ENCODE measurements at regions not wholly inside any gene's neighbourhood (a gene's known extent, or its start where the extent isn't known, plus 50 kb on each side); places are given as distances from the start of the nearest gene placed in this dataset.
A peak's percentile ranks its signal among the peaks of the same experiment; 100 is the strongest.

GRCh38 chr3:115217292-115217677 lies 70.2 kb upstream of the ZBTB20 start:
- H3K27ac ChIP-seq, result no peak overlapping the region

GRCh38 chr3:115217678-115218451 lies 70.8 kb upstream of the ZBTB20 start:
- intact Hi-C loops (cut with DNase I), result loop anchor here (10.0 kb wide), 1 partner anchor 477 kb away; no protein-coding TSS in a partner anchor
- Histone ChIP-seq H3K9me3 (no peaks in the 10 kb centered on the region), H3K4me1 (peaks cover 0 to 11% (median 4%) of the 10 kb centered on the region in 3 donors), H3K27ac (no peak overlapping the region), H3K36me3 (no peaks in the 10 kb centered on the region), H3K4me3 (no peak overlapping the region), H3K27me3 (no peaks in the 10 kb centered on the region)
- WGBS, 2 donors, result 15 to 24% methylated on average over 7 of the region's 7 CpGs
- TF ChIP-seq, protein P1, sequence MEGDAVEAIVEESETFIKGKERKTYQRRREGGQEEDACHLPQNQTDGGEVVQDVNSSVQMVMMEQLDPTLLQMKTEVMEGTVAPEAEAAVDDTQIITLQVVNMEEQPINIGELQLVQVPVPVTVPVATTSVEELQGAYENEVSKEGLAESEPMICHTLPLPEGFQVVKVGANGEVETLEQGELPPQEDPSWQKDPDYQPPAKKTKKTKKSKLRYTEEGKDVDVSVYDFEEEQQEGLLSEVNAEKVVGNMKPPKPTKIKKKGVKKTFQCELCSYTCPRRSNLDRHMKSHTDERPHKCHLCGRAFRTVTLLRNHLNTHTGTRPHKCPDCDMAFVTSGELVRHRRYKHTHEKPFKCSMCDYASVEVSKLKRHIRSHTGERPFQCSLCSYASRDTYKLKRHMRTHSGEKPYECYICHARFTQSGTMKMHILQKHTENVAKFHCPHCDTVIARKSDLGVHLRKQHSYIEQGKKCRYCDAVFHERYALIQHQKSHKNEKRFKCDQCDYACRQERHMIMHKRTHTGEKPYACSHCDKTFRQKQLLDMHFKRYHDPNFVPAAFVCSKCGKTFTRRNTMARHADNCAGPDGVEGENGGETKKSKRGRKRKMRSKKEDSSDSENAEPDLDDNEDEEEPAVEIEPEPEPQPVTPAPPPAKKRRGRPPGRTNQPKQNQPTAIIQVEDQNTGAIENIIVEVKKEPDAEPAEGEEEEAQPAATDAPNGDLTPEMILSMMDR (IDR thresholded peaks at IDR 0.05), result peak; percentile 11 to 68 (median 50)
- TF ChIP-seq POLR2A (IDR thresholded peaks at IDR 0.05), result no peak
- no peak for DNase-seq

More at GRCh38 chr3:115217292-115217677, 70.2 kb upstream of the ZBTB20 start:
- Histone ChIP-seq H3K9me3 (no peaks in the 10 kb centered on the region), H3K4me1 (peaks cover 0 to 11% (median 4%) of the 10 kb centered on the region in 3 donors), H3K36me3 (no peaks in the 10 kb centered on the region), H3K27me3 (no peaks in the 10 kb centered on the region), H3K4me3 (no peak overlapping the region)
- 15 to 16% methylated on average over 2 of the region's 2 CpGs for WGBS, 2 donors
- intact Hi-C loops (cut with DNase I), result loop anchor here (10.0 kb wide), 1 partner anchor 478 kb away; no protein-coding TSS in a partner anchor
- DNase-seq, result no peak
- TF ChIP-seq, protein P1 (IDR thresholded peaks at IDR 0.05), result no peak
- TF ChIP-seq POLR2A (IDR thresholded peaks at IDR 0.05), result no peak

- intact Hi-C loops (cut with DNase I), result loop anchor here (10.0 kb wide), 1 partner anchor 476 kb away; no protein-coding TSS in a partner anchor
- H3K36me3 ChIP-seq, result no peaks in the 10 kb centered on the region
- H3K4me3 ChIP-seq, result no peak overlapping the region
- no peak for DNase-seq
- H3K9me3 ChIP-seq, result no peaks in the 10 kb centered on the region
- TF ChIP-seq, protein P1 (IDR thresholded peaks at IDR 0.05), result no peak
- TF ChIP-seq POLR2A (IDR thresholded peaks at IDR 0.05), result no peak
- no peak overlapping the region for H3K27ac ChIP-seq
- peaks cover 0 to 11% (median 4%) of the 10 kb centered on the region in 3 donors for H3K4me1 ChIP-seq
- no peaks in the 10 kb centered on the region for H3K27me3 ChIP-seq
- 48 to 77% methylated on average over 1 of the region's 1 CpG for WGBS, 2 donors
These were observed 71.8 kb upstream of the ZBTB20 start for GRCh38 chr3:115218859-115219258.

DNA sequence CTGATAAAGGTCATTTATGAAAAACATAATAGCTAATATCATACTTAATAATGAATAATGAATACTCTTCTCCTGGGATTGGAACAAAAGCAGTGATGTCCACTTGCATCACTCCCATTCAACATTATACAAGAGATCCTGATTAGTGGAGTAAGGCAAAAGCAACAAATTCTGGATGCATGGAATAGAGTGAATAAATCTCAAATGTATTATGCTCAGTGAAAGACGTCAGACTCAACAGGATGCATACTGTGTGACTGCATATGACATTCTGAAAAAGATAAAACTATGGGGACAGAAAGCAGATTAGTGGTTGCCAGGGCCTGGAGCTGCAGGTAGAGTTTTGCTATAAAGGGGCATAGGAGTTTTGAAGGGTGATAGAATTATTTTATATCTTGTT lies 77.6 kb upstream of the ZBTB20 start:
- H3K9me3 ChIP-seq, result no peaks in the 10 kb centered on the region
- DNase-seq, result no peak
- no peaks in the 10 kb centered on the region for H3K27me3 ChIP-seq
- no peak overlapping the region for H3K4me3 ChIP-seq
- H3K36me3 ChIP-seq, result no peaks in the 10 kb centered on the region
- H3K27ac ChIP-seq, result no peak overlapping the region
- intact Hi-C loops (cut with DNase I), result no loop called here
- no peaks in the 10 kb centered on the region for H3K4me1 ChIP-seq
- TF ChIP-seq, protein P1 (IDR thresholded peaks at IDR 0.05), result no peak
- TF ChIP-seq POLR2A (IDR thresholded peaks at IDR 0.05), result no peak
- WGBS, 2 donors, result 77 to 95% methylated on average over 1 of the region's 1 CpG

DNA sequence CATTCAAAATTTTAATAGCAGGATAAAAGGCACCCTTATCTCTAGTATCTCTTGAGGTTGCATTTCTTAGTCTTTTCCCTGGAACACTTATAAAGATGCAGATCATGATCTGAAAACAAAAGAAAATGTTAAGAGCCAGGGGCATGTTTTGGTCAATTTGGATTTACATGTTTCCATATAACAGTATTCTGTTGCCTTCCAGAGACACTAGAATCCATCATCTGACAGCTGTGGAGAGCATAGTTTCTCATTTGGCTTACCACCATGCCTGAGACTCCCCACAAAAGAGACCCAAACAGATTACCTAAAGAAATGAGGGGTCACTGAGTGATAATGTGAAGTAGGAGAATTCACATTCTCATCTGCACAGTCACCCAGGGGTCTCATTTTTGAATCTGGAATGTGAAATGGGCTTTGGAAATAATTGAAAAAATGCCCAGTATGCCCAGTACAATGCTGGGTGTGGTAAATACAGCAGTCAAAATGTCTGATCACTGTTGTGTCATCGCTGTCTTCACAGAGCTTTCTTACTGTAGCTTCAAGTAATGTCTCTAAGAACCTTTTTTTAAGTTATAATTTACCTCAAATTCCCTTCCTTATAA lies 79.9 kb upstream of the ZBTB20 start:
- WGBS, 2 donors, result 92 to 100% methylated on average over 1 of the region's 1 CpG
- Histone ChIP-seq H3K9me3 (no peaks in the 10 kb centered on the region), H3K4me3 (no peak overlapping the region), H3K4me1 (no peaks in the 10 kb centered on the region), H3K27me3 (no peaks in the 10 kb centered on the region), H3K36me3 (no peaks in the 10 kb centered on the region), H3K27ac (no peak overlapping the region)
- TF ChIP-seq, protein P1 (IDR thresholded peaks at IDR 0.05), result no peak
- TF ChIP-seq POLR2A (IDR thresholded peaks at IDR 0.05), result no peak
- no peak for DNase-seq
- intact Hi-C loops (cut with DNase I), result no loop called here

Data from esophagus squamous epithelium (tissue), 5 donors.